SU-DHL-6 (cell line): ENCODE measurements at regions not wholly inside any gene's neighbourhood (a gene's known extent, or its start where the extent isn't known, plus 50 kb on each side); places are given as distances from the start of the nearest gene placed in this dataset.

Source experiments
- H2AFZ ChIP-seq: fragments of 200-600 bp; sonication (generic); 2 replicates; pipeline ENCODE4 v1.6.1; 2014; ENCODE audit warnings: low read depth, mild to moderate bottlenecking, moderate library complexity, mixed read lengths, antibody characterized with exemption, low read length; ENCODE audit not compliant: severe bottlenecking
- H3F3A ChIP-seq: fragments of 200-600 bp; shearing (Covaris generic); 2 replicates; pipeline ENCODE4 v1.6.0; 2016; ENCODE audit warnings: antibody characterized with exemption, mild to moderate bottlenecking; ENCODE audit not compliant: insufficient read depth
- H3K27ac ChIP-seq: fragments of 200-600 bp; sonication (generic); 2 replicates; pipeline ENCODE4 v1.5.1; 2016; ENCODE audit warnings: low read depth, mild to moderate bottlenecking, low read length, moderate library complexity, mixed read lengths
- H3K27me3 ChIP-seq: fragments of 200-600 bp; sonication (generic), shearing (Covaris generic); 2 replicates; pipeline ENCODE4 v1.6.0; 2014; ENCODE audit warnings: mild to moderate bottlenecking, low read length
- H3K36me3 ChIP-seq: fragments of 200-600 bp; sonication (generic); 2 replicates; pipeline ENCODE4 v1.6.1; 2014; ENCODE audit warnings: mild to moderate bottlenecking, low read length, mixed read lengths
- H3K4me2 ChIP-seq: fragments of 300-600, 200-600 bp; shearing (Covaris generic), sonication (generic); 2 replicates; pipeline ENCODE4 v1.6.0; 2014; ENCODE audit warnings: low read length, low read depth, mild to moderate bottlenecking; ENCODE audit not compliant: poor library complexity, severe bottlenecking
- H3K4me3 ChIP-seq: fragments of 200-600 bp; sonication (generic); 2 replicates; pipeline ENCODE4 v1.5.1; 2014; ENCODE audit warnings: antibody characterized with exemption, low read length, mild to moderate bottlenecking, mixed read lengths; ENCODE audit not compliant: insufficient read depth, poor library complexity, severe bottlenecking
- H3K79me2 ChIP-seq: fragments of 200-600 bp; sonication (generic); 2 replicates; pipeline ENCODE4 v1.6.1; 2014; ENCODE audit warnings: mild to moderate bottlenecking, low read length, moderate library complexity; ENCODE audit not compliant: insufficient read depth
- H3K9ac ChIP-seq: fragments of 200-600 bp; sonication (generic); 2 replicates; pipeline ENCODE4 v1.7.0; 2014; ENCODE audit warnings: mild to moderate bottlenecking, low read length
- H3K9me2 ChIP-seq: fragments of 200-600 bp; sonication (generic); replicated peaks from 2 replicates; pipeline ENCODE4 v1.6.1; 2014; ENCODE audit warnings: low read length; ENCODE audit not compliant: insufficient read depth
- H3K9me3 ChIP-seq: fragments of 200-600 bp; sonication (generic); 2 replicates; pipeline ENCODE4 v1.6.1; 2014; ENCODE audit warnings: low read length, mixed read lengths; ENCODE audit not compliant: insufficient read depth
- H4K20me1 ChIP-seq: fragments of 200-600 bp; sonication (generic); 2 replicates; pipeline ENCODE4 v1.6.1; 2014; ENCODE audit warnings: low read depth, mild to moderate bottlenecking, antibody characterized with exemption, low read length, moderate library complexity, mixed read lengths
- CTCF ChIP-seq: fragments of 200-600 bp; sonication (generic); IDR thresholded peaks from one replicate; pipeline ENCODE4 v1.5.1; 2017; ENCODE audit warnings: antibody characterized with exemption, mild to moderate bottlenecking, low read length, moderate library complexity; ENCODE audit not compliant: insufficient read depth, poor library complexity, severe bottlenecking
- EZH2phosphoT487 ChIP-seq: fragments of 200-600 bp; sonication (generic), shearing (Covaris generic); conservative IDR thresholded peaks from 2 replicates; pipeline ENCODE4 v1.6.1; 2018; ENCODE audit warnings: mild to moderate bottlenecking, antibody characterized with exemption, low read length, moderate library complexity, mixed read lengths

- Histone ChIP-seq H3K27me3 (no peaks in the 10 kb centered on the region), H3K27ac (no peak overlapping the region), H2AFZ (no peak overlapping the region), H3K4me2 (no peak overlapping the region), H3K9ac (no peak overlapping the region), H4K20me1 (no peaks in the 10 kb centered on the region), H3F3A (no peaks in the 10 kb centered on the region), H3K9me3 (no peaks in the 10 kb centered on the region), H3K9me2 (no peaks in the 10 kb centered on the region), H3K4me3 (no peak overlapping the region), H3K79me2 (no peaks in the 10 kb centered on the region), H3K36me3 (no peaks in the 10 kb centered on the region)
- TF ChIP-seq CTCF (no peak), EZH2phosphoT487 (no peak)
Measured at GRCh38 chr2:234374736-234375135, 122.1 kb downstream of the ARL4C start.

GRCh38 chr2:234374150-234374508 lies 122.8 kb downstream of the ARL4C start:
- H3K36me3 ChIP-seq, result no peaks in the 10 kb centered on the region
- H3K9me2 ChIP-seq, result no peaks in the 10 kb centered on the region
- H3K79me2 ChIP-seq, result no peaks in the 10 kb centered on the region
- H3K27ac ChIP-seq, result no peak overlapping the region
- H2AFZ ChIP-seq, result no peak overlapping the region
- H3K4me3 ChIP-seq, result no peak overlapping the region
- H4K20me1 ChIP-seq, result no peaks in the 10 kb centered on the region
- TF ChIP-seq CTCF, result no peak
- no peak for TF ChIP-seq EZH2phosphoT487
- H3F3A ChIP-seq, result no peaks in the 10 kb centered on the region
- no peak overlapping the region for H3K4me2 ChIP-seq
- no peak overlapping the region for H3K9ac ChIP-seq
- no peaks in the 10 kb centered on the region for H3K27me3 ChIP-seq
- H3K9me3 ChIP-seq, result no peaks in the 10 kb centered on the region

- no peak overlapping the region for H2AFZ ChIP-seq
- no peaks in the 10 kb centered on the region for H3K9me3 ChIP-seq
- H3K4me3 ChIP-seq, result no peak overlapping the region
- no peaks in the 10 kb centered on the region for H4K20me1 ChIP-seq
- H3K9me2 ChIP-seq, result no peaks in the 10 kb centered on the region
- H3K9ac ChIP-seq, result no peak overlapping the region
- no peaks in the 10 kb centered on the region for H3K36me3 ChIP-seq
- no peaks in the 10 kb centered on the region for H3K27me3 ChIP-seq
- no peaks in the 10 kb centered on the region for H3F3A ChIP-seq
- no peak overlapping the region for H3K27ac ChIP-seq
- no peak overlapping the region for H3K4me2 ChIP-seq
- H3K79me2 ChIP-seq, result no peaks in the 10 kb centered on the region
- TF ChIP-seq CTCF (no peak), EZH2phosphoT487 (no peak)
Measured at GRCh38 chr2:234373481-234374149, 123.3 kb downstream of the ARL4C start.
